Myocyte (in vitro differentiated cells): ENCODE measurements at regions not wholly inside any gene's neighbourhood (a gene's known extent, or its start where the extent isn't known, plus 50 kb on each side); places are given as distances from the start of the nearest gene placed in this dataset.

Source experiments
- DNase-seq: peaks from one replicate; pipeline ENCODE4 v3.0.0-alpha.2; 2012; ENCODE audit warnings: low read depth

DNA sequence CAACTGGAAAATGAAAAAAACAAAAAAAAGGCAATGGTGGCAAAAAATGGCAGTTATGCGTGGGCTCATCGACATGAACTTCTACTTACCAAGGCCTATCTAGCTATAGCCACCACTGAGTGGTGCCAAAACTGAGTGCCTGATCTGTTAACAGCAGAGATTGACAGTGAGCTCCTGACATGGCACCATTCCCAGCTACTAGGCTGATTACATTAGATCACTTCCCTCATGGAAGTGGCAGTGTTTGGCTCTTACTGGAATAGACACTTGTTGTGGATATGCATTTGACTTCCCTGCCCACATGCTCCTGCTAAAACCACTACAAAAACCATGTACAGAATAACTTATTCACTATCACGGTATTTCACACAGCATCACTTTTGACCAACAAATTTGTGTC is 216.1 kb upstream of the SGK1 start:
- DNase-seq = peak; percentile 76

DNA sequence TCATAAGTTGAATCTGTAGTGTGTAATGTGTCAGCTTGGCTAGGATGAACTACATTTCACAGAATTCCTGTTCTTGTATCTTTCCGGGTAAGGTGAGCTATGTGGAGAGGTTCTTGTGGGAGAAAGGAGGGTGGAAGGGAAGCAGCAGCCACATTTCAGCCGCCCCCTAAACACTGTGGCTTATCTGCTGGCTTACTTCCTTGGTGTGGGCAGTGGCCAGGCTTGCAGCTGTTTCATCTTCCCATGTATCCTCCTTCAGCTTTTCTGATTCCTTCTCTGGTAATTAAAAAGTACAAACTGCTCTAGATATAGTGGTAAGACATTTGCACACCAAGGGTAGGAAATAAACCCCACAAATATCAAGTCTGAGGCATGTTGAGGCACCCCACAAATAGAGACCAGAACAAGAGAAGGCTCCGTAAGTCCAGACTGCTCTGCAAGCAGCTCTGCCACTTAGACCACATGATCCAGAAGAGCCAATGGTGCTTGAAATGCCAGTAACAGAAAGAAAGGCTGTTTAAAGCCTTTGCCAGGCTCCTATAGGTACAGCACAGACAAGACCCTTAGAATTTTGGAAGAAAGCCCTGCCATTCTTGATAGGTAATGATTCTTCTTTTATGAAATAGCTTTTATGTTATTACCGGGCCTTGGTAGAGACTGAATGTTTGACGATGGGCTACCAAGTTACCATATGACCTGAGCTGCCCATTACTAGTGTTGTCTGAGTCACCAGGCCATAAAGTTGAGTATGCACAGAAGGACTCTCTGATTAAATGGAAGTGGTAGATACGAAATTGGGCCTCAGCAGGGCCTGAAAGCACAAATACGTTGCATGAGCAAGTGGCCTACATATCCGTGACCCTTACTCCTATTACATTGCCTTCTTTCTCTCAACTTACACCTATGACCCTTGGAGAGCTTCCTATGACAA is 215.0 kb upstream of the SGK1 start:
- DNase-seq = peak; percentile 87

DNA sequence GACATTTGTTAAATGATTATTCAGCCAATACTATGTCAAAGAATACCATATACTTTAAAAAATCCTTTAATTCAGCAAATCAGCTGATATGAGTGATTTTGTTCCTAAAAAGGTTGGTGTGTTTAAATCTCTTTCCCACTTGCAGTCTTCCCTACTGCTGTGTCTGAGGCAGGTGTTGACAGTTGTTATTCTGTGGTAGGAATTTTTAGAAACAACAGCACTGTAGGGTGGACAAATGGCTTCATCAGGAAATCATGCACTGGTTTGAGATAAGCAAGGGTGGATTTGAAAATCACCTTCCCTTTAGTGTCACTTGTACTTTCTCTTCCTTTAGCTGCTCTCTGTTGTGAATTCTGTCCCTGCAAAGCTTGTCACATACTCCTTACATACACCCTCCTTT is 213.7 kb upstream of the SGK1 start:
- peak; percentile 69 for DNase-seq

- DNase-seq = no peak
Measured at GRCh38 chr6:134531188-134531551, 213.3 kb upstream of the SGK1 start.

- DNase-seq = peak; percentile 23
Measured at GRCh38 chr6:134529921-134530320, 212.0 kb upstream of the SGK1 start.

DNA sequence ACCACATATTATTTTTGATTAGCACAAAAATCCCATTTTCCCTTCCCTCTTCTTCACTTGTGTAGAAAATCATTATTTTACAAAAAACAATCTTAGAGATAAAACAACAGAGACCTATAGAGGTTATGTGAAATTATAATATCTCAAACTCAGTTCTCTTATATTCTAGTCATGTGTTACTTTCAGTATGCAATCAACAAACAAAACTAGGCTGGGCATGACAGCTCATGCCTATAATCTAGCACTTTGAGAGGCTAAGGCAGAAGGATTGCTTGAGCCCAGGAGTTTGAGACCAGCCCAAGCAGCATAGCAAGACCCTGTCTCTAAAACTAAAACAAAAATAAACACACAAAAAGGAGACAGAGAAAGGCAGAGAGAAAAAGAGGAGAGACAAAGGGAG is 211.4 kb upstream of the SGK1 start:
- DNase-seq = no peak

DNA sequence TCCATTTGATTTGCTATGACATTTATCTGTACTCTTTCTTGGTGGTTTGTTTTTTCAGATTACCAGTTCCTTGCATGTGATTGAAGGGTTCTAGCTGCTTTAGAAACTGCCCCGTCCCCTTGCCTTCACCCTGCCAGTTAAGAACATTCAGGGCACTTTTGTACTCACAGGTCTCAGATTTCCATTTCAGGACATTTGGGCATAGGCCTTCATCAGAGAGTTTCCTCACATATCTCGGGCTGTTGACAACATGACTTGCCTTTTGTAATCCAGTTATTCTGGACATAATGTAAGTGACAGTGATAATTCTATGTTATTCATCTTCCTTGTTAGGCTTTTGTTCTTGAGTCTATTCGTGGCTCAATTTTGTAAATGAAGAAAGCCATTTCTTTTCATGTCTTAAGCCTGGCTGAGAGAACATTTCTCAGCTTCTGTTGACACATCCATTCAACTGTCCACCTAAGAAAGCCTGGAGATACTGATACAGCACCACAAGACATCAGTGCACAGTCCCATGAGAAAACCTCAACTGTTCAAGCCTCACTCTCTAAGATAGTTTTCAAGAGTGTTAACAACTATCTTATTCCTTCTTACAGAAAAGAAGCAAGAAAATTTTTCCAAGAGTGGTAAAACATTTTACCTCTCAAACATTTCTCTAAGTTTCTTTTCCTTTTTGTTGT is 209.3 kb upstream of the SGK1 start:
- no peak for DNase-seq

DNA sequence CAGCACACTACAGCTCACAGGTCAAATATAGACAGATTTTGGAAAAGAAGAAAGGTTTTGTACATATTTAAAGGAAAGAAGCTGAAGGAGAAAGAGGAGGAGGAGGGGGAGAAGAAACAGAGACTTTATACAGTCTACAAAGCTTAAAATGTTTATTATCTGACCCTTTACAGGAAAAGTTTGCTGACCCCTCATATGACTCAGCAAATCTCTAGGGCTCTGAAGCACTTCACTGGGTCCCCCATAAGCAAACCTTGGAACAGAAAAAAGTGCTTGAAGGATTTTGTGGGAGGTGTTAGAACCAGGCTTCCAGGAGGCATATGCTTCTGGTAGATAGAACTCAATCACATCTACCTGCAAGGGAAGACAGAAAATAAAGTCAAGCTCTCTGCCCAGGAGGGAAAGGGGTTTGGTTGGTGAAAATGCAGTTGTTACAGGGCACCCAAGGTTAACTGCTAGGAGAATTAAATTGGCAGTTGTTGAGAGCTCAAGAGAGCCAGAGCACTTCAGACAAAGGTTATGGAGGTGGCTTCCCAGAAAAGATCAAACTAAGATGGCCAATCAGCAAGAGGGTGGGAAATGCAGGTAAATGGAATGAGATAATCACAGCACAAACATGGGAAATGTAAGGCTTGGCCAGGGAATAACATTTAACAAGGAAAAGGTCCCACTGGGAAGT is 207.4 kb upstream of the SGK1 start:
- no peak for DNase-seq

DNA sequence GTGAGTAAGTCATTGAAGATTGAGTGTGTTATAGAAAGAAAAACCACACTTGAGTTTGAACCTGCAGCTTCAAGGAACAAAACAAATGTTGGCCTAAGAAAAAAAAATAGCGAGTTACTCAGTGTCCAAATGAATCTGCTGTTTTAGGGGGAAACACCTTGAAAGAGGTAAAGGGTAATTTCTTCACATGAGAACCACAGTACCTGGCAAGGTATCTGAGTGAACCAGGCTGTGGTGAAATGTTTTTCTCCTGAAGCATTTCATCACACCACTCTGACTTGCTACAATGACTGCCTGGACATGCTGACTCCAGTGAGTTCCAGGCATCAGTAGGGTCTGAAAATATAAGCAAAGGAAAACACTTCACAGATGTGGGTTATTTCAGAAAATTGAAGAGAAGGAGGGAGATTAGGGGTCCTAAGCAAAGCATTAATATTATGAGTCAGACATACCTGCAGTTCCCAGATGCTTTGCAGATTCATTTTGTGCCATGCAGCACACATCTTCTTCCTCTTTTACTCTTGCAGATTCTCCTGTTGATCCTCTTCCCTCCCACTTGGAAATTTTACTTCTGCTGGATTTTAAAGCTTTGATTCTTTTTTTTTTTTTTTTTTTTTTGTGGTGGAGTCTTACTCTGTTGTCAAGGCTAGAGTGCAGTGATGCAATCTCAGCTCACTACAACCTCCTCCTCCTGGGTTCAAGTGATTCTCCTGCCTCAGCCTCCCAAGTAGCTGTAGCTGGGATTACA is 206.2 kb upstream of the SGK1 start:
- no peak for DNase-seq

GRCh38 chr6:134523051-134523450 is 205.1 kb upstream of the SGK1 start:
- DNase-seq = no peak

DNA sequence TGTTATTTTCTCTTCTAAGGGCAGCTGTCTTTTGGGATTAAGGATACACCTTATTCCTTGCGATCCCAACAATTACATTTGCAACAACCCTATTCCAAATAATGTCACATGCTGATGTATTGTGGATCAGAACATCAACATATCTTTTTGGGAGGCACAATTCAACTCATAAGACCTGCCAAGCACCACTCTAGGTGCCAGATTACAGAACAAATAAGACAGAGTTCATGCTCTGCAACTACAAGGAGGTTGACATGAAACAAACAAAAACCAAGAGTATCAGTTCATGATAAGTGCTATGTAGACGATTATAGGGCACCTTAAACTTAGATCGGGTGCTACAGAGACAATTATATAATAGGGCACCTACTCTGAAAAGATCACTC is 203.2 kb upstream of the SGK1 start:
- DNase-seq = no peak

DNA sequence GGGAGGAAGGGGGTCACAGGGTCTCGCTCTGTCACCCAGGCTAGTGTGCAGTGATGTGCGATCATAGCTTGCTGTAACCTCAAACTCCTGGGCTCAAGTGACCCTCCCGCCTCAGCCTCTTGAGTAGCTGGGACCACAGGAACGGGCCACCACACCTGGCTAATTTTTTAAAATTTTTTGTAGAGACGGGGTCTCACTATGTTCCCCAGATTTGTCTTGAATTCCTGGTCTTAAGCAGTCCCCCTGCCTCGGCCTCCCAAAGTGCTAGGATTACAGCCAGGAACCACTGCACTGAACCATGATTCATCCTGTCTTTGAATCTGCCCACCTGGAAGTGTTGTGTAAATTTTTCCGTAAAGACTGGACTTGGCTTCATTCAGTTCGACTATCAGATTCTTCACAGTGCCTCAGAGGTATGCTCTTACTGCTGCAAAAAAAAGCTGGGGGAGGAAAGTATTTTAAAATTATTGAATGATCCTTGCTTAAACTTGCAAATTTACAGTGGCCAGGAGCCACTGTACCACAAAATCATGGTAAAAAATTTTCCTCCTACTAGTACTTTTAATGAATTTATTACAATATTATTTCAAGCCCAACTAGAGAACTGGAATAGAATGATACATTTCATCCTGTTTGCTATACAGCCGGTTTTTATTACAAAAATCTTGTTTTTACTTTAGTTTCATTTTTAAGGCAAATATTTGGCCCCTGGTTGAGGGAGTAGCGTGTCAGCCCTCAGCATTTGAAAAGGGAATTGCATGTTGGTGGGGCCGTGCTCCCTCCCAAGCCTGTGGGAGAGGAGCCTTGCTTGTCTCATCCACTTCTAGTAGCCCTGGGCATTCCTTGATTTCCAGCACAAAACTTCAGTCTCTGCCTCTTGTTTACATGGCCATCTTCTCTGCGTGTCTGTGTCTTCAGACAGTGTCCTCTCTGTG is 202.5 kb upstream of the SGK1 start:
- DNase-seq = no peak

DNA sequence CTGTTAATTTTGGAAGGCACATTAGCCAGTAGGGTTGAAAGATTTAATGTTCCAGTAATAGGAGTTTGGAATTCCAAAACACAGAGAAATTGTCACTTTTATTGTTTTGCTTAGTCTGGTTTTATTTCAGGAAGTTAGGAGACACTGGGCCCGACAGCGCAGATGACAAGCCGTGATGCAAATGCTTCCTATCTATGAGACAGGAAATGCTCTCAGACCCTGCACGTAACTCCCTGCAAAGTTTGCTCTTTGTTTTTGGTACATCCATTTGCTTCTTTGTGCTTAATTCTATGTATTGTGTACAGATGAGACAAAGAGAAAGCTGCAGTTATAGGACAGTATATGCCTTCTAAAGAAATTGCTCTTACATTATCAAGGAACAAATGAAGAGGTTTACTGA is 201.6 kb upstream of the SGK1 start:
- no peak for DNase-seq

DNA sequence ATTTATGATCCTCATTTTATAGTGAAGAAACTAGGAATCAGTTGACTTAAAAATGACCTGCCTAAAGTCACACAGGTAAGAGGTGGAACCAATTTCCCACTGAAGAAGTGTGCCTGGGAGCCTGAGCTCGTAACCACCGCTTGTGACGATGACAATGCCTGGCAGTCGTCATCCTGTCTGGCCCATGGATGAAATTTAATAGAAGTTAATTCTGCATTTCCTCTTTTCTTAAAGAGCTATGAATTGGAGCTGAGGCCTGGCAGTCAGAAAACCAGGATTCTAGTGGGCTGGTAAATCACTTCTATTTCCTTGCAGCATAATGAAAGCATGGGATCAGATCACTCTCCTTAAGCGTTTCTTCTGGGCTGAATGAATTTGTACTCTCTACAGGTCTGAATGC is 200.0 kb upstream of the SGK1 start:
- DNase-seq = no peak

DNA sequence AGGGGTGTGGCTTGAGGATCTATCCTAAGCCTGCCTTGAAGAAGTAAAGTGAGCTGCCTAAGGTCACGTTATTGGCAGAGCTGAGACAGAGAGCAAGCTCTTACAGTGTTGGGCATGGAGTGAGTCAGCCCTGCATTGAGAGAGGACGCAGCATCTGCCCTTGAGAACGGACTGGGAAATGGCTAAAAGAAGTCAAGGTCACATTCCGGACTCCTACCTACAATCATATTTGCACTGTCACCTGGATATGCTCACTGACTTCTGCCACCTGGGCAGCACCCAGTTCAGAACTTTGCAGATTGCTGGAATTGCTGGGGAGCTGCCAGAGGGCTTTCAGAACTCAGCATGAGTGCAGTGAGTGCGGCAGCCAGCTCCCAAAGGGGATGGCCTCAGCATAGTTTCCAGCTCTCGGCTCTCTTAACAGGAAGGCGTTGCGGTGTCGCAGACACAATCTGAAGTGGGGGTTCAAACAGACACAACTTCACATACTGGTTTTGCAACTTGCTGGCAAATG is 199.3 kb upstream of the SGK1 start:
- DNase-seq = peak; percentile 83

DNA sequence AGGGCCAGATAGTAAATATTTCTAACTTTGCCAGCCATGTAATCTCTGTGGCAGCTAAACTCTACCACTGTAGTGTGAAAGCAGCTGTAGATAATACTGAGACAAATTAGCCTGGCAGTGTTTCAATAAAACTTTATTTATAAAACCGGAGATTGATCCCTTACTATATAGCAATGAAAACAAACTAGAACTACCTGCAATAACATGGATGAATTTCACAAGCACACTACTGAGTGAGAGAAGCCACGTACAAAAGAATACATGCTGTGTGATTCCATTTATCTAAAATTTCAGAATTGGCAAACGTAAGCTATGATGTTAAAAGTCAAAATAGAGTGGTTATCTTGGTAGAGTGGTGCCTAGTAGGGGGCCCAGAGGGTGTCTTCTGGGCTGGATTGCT is 198.7 kb upstream of the SGK1 start:
- DNase-seq = no peak

- no peak for DNase-seq
Measured at GRCh38 chr6:134515986-134516385, 198.1 kb upstream of the SGK1 start.

DNA sequence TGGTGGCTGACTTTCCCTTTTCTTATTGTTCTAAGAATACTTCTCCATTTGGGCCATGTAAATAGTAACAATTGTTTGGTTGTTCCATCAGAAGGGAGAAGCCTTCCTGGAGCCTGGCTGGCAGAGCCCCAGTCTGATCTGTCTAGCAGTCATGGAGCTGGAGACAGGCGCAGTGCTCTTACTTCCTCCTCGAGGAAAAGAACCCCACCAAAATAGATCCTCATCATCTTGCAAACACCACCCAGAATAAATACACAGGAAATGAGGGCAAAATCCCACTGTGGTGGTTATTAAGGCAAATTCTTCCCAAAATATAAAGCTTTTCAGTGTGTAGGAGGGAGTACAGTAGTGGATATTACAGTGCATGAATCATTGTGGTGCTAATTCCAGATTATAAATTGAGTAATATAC is 195.1 kb upstream of the SGK1 start:
- DNase-seq = no peak

GRCh38 chr6:134511984-134512683 is 194.2 kb upstream of the SGK1 start:
- DNase-seq = no peak

DNA sequence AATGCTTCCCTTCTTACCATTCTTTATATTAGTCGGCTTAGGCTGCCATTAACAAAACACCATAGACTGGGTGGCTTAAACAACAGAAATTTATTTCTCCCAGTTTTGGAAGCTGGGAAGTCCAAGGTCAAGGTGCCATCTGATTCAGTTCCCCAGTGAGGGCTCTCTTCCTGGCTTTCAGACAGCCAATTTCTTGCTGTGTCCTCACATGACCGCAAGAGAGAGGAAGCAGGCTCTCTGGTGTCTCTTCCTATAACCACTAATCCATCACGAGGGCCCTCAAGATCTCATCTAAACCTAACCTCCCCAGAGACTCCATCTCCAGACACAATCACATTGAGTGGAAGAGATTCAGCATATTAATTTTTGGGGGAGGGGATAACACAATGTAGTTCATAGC is 193.0 kb upstream of the SGK1 start:
- no peak for DNase-seq
